Nephron progenitor cell (in vitro differentiated cells): ENCODE measurements at regions not wholly inside any gene's neighbourhood (a gene's known extent, or its start where the extent isn't known, plus 50 kb on each side); places are given as distances from the start of the nearest gene placed in this dataset.

Experiments
- DNase-seq: peaks from one replicate; pipeline ENCODE4 v3.0.0; 2021
- H3K27ac Mint-ChIP-seq: 2 replicates; pipeline ENCODE4 v1.8.0; 2021; ENCODE audit warnings: mild to moderate bottlenecking, moderate library complexity, mixed read lengths
- H3K27me3 Mint-ChIP-seq: 2 replicates; pipeline ENCODE4 v1.8.0; 2021; ENCODE audit warnings: mild to moderate bottlenecking, low read depth, mixed read lengths; ENCODE audit not compliant: poor library complexity
- H3K36me3 Mint-ChIP-seq: 2 replicates; pipeline ENCODE4 v1.8.0; 2021; ENCODE audit warnings: low read depth, mixed read lengths
- H3K4me1 Mint-ChIP-seq: 2 replicates; pipeline ENCODE4 v1.8.0; 2021; ENCODE audit warnings: mixed read lengths
- H3K4me3 Mint-ChIP-seq: 2 replicates; pipeline ENCODE4 v1.8.0; 2021; ENCODE audit warnings: mild to moderate bottlenecking, moderate library complexity, mixed read lengths
- H3K9me3 Mint-ChIP-seq: 2 replicates; pipeline ENCODE4 v1.8.0; 2021; ENCODE audit warnings: mild to moderate bottlenecking, moderate library complexity, mixed read lengths
- TF ChIP-seq, protein P1 (sequence below): fragments of 200-600 bp; sonication (generic); IDR thresholded peaks from 2 replicates; pipeline ENCODE4 v1.5.0; 2021; ENCODE audit warnings: antibody characterized with exemption

DNA sequence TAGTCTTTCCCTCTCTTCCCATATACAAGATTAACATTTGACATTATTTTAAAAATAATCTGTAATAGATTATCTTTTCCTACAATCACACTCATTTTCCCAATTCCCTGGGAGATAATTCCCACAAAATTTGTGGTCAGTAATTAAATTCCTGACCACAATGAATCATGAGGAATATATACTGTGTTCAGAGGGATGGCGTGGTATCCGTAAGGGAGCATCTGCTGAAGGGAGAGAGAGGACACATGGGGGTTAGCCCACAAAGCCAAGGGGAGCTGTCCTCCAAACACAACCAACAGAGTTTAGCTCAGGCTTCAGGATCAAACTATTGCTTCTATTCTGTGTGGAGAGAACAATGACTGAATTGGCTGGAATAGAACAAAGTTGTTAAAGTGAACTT is 57.1 kb upstream of the PPP2R5A start:
- no peak overlapping the region for H3K4me3 Mint-ChIP-seq
- DNase-seq, result no peak
- no peaks in the 10 kb centered on the region for H3K9me3 Mint-ChIP-seq
- H3K36me3 Mint-ChIP-seq, result no peaks in the 10 kb centered on the region
- TF ChIP-seq, protein P1, sequence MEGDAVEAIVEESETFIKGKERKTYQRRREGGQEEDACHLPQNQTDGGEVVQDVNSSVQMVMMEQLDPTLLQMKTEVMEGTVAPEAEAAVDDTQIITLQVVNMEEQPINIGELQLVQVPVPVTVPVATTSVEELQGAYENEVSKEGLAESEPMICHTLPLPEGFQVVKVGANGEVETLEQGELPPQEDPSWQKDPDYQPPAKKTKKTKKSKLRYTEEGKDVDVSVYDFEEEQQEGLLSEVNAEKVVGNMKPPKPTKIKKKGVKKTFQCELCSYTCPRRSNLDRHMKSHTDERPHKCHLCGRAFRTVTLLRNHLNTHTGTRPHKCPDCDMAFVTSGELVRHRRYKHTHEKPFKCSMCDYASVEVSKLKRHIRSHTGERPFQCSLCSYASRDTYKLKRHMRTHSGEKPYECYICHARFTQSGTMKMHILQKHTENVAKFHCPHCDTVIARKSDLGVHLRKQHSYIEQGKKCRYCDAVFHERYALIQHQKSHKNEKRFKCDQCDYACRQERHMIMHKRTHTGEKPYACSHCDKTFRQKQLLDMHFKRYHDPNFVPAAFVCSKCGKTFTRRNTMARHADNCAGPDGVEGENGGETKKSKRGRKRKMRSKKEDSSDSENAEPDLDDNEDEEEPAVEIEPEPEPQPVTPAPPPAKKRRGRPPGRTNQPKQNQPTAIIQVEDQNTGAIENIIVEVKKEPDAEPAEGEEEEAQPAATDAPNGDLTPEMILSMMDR, result no peak
- peaks cover 45% of the 10 kb centered on the region for H3K4me1 Mint-ChIP-seq
- H3K27ac Mint-ChIP-seq, result no peak overlapping the region
- peaks cover 22% of the 10 kb centered on the region for H3K27me3 Mint-ChIP-seq

DNA sequence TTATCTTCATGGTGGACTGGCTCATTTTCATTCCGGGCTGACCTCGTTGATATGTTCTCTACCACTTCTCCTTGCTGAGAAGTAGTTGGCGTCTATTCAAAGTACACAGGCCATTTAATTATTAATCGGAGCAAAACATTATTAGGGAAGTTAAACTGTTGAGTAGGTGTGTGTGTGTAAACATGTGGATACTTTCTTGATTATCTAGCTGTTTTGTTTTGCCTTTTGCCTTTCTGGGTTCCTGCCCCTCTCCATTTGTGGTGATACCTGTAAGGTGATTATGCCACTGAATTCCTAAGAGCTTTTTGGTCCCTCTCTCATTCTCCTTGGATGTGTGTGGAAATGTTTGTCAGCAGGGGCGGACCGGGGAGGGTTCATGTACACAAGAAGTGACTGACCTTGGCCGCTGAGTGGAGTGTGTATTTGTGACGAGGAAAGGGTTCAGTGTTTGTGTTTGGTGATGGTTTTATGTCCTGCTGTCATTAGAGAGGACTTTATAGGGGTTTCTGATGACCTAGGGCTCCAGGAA is 56.6 kb upstream of the PPP2R5A start:
- peak overlapping the region; percentile 12 for H3K27ac Mint-ChIP-seq
- TF ChIP-seq, protein P1, result no peak
- peaks cover 45% of the 10 kb centered on the region for H3K4me1 Mint-ChIP-seq
- H3K9me3 Mint-ChIP-seq, result peaks cover 4% of the 10 kb centered on the region
- H3K27me3 Mint-ChIP-seq, result peaks cover 22% of the 10 kb centered on the region
- no peak for DNase-seq
- H3K36me3 Mint-ChIP-seq, result no peaks in the 10 kb centered on the region
- H3K4me3 Mint-ChIP-seq, result no peak overlapping the region

DNA sequence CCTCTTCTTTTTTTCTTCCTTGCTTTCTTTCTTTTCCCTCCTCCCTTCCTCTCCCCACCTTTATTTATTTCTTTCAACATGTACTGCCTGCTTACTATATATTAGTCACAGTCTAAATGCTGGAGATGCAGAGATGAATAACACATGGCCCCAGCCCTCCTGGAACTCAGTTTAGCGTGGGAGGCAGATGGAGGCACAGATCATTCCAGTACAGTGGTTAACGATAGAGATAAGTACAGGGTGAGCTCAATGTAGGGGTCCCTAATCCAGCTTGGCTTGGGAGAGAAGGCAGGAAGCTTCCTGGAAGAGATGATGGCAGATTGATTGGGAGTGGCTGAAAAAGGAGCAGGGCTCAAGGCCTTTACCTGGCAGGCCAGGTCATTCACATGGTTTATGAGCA is 55.6 kb upstream of the PPP2R5A start:
- H3K9me3 Mint-ChIP-seq, result peaks cover 4% of the 10 kb centered on the region
- peaks cover 15% of the 10 kb centered on the region for H3K27me3 Mint-ChIP-seq
- TF ChIP-seq, protein P1, result no peak
- peaks cover 39% of the 10 kb centered on the region for H3K4me1 Mint-ChIP-seq
- H3K4me3 Mint-ChIP-seq, result no peak overlapping the region
- H3K27ac Mint-ChIP-seq, result no peak overlapping the region
- H3K36me3 Mint-ChIP-seq, result no peaks in the 10 kb centered on the region
- DNase-seq, result no peak

DNA sequence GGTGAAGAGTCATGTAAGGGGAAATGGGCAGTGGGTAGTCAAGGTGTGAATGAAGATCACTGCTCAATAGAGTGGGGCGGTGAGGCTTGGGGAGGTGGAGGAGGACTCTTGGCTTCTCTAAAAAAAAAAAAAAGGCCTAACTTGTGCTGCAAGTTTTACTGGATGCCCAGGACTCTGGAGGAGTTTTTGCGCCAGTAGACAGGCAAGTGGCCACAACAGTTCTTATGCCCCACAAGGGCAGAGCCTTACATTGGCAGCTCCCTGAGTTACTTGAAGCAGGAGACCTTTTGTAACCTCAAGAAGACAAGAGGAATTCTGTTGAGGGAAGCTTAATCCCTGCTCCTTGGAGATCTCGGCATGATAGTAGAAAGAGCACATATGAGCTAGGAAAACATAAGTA is 54.9 kb upstream of the PPP2R5A start:
- Mint-ChIP-seq H3K9me3 (peaks cover 4% of the 10 kb centered on the region), H3K4me3 (no peak overlapping the region), H3K36me3 (no peaks in the 10 kb centered on the region), H3K27me3 (peaks cover 15% of the 10 kb centered on the region), H3K4me1 (peaks cover 32% of the 10 kb centered on the region), H3K27ac (no peak overlapping the region)
- TF ChIP-seq, protein P1, result no peak
- DNase-seq, result no peak

DNA sequence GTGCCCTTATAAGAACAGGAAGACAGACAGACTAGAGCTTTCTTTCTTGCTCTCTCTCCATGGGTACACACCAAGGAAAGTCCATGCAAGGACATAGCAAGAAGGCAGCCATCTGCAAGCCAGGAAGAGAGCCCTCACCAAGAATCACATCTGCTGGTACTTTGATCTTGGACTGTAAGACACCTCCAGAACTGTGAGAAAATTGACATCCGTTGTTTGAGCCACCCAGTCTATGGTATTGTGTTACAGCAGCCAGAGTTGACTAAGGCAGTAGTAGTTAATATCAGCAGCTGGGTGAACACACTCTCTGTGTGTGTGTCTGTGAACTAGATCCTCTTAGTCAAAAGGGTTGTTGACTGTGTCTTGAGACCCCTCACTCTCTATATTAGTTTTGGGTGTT is 53.8 kb upstream of the PPP2R5A start:
- TF ChIP-seq, protein P1, result no peak
- peaks cover 4% of the 10 kb centered on the region for H3K9me3 Mint-ChIP-seq
- H3K27ac Mint-ChIP-seq, result no peak overlapping the region
- H3K27me3 Mint-ChIP-seq, result peaks cover 15% of the 10 kb centered on the region
- H3K4me1 Mint-ChIP-seq, result peaks cover 22% of the 10 kb centered on the region
- H3K36me3 Mint-ChIP-seq, result no peaks in the 10 kb centered on the region
- DNase-seq, result no peak
- H3K4me3 Mint-ChIP-seq, result no peak overlapping the region

DNA sequence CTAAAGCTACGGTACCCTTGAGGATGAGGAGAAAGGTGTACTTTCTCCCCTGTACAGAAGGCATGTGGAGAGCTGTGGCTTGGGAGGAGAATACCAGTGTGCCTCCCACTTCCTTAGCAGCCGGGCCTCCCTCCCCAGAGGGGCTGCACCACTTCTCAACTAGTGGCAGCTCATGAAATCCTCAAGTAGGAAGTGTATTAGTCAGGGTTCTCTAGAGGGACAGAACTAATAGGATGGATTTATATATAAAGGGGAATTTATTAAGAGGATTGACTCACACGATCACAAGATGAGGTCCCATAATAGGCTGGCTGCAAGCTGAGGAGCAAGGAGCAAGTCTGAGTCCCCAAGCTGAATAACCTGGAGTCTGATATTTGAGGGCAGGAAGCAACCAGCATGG is 53.1 kb upstream of the PPP2R5A start:
- peaks cover 18% of the 10 kb centered on the region for H3K4me1 Mint-ChIP-seq

More for the DNA sequence above, 53.1 kb upstream of the PPP2R5A start:
- H3K36me3 Mint-ChIP-seq, result no peaks in the 10 kb centered on the region
- no peak overlapping the region for H3K27ac Mint-ChIP-seq
- TF ChIP-seq, protein P1, result no peak
- DNase-seq, result no peak
- H3K4me3 Mint-ChIP-seq, result no peak overlapping the region
- H3K9me3 Mint-ChIP-seq, result peaks cover 4% of the 10 kb centered on the region
- peaks cover 15% of the 10 kb centered on the region for H3K27me3 Mint-ChIP-seq
